Fibroblast of skin of abdomen (primary cell): ENCODE measurements at regions not wholly inside any gene's neighbourhood (a gene's known extent, or its start where the extent isn't known, plus 50 kb on each side); places are given as distances from the start of the nearest gene placed in this dataset.
A peak's percentile ranks its signal among the peaks of the same experiment; 100 is the strongest.
"Not testable (repeated sequence)": the region's sequence is repeated elsewhere in the genome, so short reads cannot be mapped to it uniquely, and the experiment has no call there.

Source experiments
- DNase-seq: peaks from one replicate; pipeline ENCODE4 v3.0.0-alpha.2; 2013

GRCh38 chr15:31433091-31433490, 106.5 kb downstream of the KLF13 start:
- no peak for DNase-seq

- DNase-seq, result no peak
Observed at GRCh38 chr15:31433574-31433973, 106.9 kb downstream of the KLF13 start.

- DNase-seq, result no peak
Observed at GRCh38 chr15:31434275-31434587, 107.6 kb downstream of the KLF13 start.

- peak; percentile 87 for DNase-seq
Observed at GRCh38 chr15:31434588-31435260, 108.1 kb downstream of the KLF13 start.

GRCh38 chr15:31435261-31435911, 108.8 kb downstream of the KLF13 start:
- DNase-seq, result peak; percentile 73

GRCh38 chr15:31435912-31436628, 109.4 kb downstream of the KLF13 start:
- no peak for DNase-seq

- DNase-seq, result no peak
Observed at GRCh38 chr15:31437686-31438085, 111.1 kb downstream of the KLF13 start.

- no peak for DNase-seq
Observed at GRCh38 chr15:31438601-31439265, 112.1 kb downstream of the KLF13 start.

- no peak for DNase-seq
Observed at GRCh38 chr15:31439328-31439727, 112.7 kb downstream of the KLF13 start.

GRCh38 chr15:31440216-31440615, 113.6 kb downstream of the KLF13 start:
- DNase-seq, result not testable (repeated sequence)

- peak; percentile 31 for DNase-seq
Observed at GRCh38 chr15:31440754-31441311, 114.2 kb downstream of the KLF13 start.

- no peak for DNase-seq
Observed at GRCh38 chr15:31442226-31442625, 115.6 kb downstream of the KLF13 start.

- DNase-seq, result peak; percentile 91
Observed at GRCh38 chr15:31442699-31443111, 116.1 kb downstream of the KLF13 start.

GRCh38 chr15:31444844-31445243, 118.2 kb downstream of the KLF13 start:
- no peak for DNase-seq

- no peak for DNase-seq
Observed at GRCh38 chr15:31446546-31446945, 119.9 kb downstream of the KLF13 start.

GRCh38 chr15:31447931-31448634, 121.4 kb downstream of the KLF13 start:
- DNase-seq, result no peak

GRCh38 chr15:31448635-31448979, 122.0 kb downstream of the KLF13 start:
- no peak for DNase-seq

- DNase-seq, result no peak
Observed at GRCh38 chr15:31452595-31453557, 126.2 kb downstream of the KLF13 start.

- no peak for DNase-seq
Observed at GRCh38 chr15:31453558-31454318, 127.1 kb downstream of the KLF13 start.

GRCh38 chr15:31455499-31455898, 128.9 kb downstream of the KLF13 start:
- DNase-seq, result no peak
